Activated CD4-positive, alpha-beta T cell treated with anti-CD3 and anti-CD28 coated beads, Interleukin-2, Interleukin-6, amounts not matched to agents 100 ng/mL and 50 ng/mL, durations not matched to agents 16 hours and 8 hours (primary cell): ENCODE measurements at regions not wholly inside any gene's neighbourhood (a gene's known extent, or its start where the extent isn't known, plus 50 kb on each side); places are given as distances from the start of the nearest gene placed in this dataset.

Experiments used
- DNase-seq: peaks from one replicate; pipeline ENCODE4 v3.0.0-alpha.2; 2020

DNA sequence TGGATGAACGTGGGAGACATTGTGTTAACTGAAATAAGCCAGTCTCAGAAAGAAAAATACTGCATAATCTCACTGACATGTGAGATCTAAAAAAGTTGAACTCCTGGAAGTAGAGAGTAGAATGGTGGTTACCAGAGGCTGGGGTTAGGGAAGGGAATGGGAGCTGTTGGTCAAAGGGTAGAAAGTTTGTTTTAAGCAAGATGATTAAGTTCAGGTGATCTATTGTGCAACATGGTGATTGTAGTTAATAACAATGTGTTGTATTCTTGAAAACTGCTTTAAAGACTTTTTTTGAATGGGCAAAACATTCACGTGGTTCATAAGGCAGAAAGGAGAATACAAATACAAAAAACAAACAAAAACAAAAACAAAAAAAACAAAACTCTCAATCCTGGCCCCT is 460.4 kb upstream of the TBX3 start:
- DNase-seq = no peak

DNA sequence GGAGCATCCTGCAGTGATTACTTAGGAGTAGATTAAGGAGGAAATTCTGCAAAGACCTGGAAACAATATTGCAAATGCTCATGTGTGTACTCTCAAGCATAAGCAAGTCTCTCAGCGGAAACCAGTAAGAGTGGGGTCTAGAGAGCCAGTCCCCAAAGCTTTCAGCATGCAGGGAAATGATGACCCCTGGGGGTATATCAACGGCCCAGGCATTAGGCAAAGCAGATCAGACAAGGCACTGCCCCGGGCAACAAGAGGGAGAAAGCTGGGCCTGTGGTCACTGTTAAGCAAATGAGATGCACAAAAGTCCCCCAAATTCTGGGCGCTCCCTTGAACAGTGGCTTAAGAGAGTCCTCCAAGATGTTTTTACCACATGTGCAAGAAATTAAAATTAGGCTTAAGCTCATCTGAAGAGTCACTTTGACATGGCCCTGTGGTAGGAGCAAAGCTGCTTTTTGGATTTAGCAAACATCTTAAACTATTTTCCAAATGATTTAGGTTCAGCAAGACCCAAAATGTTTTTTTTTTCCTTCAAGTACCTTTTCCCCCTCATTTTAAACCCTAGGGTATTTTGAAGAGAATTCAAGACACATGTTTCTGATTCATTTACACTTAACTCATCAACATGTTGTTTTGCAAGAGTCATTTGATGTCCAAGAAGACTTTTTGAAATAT is 457.1 kb upstream of the TBX3 start:
- DNase-seq = no peak

- no peak for DNase-seq
Measured at GRCh38 chr12:115137812-115138521, 454.0 kb upstream of the TBX3 start.

DNA sequence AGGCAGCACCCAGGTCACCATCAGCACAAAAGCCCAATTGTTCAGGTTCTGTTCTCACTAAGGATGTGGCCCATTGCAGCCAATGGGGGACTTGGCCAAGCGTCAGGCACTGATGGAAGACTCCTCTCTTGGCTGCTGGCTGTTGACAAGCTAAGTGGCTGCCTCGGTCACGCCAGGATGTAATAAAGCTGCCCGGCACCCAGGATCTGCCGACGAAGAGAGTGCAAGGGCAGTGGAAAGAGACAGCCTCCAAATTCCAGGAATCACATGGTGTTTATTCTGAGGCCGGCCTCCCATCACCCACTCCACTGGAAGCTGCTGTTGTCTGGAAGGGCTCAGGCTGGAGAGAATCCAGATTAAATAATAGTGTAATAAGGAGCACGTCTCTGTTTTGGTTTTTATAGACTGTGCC is 451.8 kb upstream of the TBX3 start:
- DNase-seq = no peak

GRCh38 chr12:115134298-115134697 is 450.3 kb upstream of the TBX3 start:
- DNase-seq = no peak

DNA sequence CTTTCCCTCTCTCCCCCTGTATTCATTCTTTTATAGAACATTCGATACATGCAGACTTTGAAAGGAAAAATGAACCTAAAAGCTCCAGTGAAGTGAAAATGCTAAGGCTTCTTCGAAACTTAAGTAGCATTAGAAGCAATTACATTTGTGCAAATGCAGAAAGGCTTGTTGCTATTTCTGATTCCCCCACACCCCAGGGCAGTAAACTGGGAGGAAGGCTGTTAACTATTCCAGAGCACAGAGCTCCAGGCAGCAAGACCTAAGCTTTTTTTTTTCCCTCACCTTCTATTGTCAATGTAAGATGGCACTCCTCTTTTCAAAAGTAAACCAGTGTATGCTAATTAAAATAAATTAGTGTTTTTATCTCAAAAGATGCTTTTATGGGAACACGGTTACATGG is 448.9 kb upstream of the TBX3 start:
- no peak for DNase-seq

- DNase-seq = no peak
Measured at GRCh38 chr12:115132145-115132544, 448.2 kb upstream of the TBX3 start.

DNA sequence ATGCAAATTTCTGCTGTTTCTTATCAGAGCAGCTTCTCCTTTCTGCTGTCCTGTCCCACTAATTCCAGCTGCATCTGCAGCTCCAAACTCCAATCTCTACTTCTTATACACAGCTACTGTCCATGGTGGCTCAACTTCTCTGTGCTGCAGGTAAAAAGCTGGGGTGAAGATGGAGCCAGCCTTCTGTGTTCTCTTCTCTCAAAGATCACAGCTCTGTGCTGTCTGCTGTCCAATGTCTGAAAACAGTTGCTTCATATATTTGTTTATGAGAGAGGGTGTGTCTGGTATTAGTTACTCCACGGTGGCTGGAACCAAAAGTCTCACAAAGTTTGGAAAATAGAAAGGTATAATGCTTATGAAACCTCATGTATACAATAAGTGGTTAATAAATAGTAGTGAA is 445.8 kb upstream of the TBX3 start:
- DNase-seq = no peak

DNA sequence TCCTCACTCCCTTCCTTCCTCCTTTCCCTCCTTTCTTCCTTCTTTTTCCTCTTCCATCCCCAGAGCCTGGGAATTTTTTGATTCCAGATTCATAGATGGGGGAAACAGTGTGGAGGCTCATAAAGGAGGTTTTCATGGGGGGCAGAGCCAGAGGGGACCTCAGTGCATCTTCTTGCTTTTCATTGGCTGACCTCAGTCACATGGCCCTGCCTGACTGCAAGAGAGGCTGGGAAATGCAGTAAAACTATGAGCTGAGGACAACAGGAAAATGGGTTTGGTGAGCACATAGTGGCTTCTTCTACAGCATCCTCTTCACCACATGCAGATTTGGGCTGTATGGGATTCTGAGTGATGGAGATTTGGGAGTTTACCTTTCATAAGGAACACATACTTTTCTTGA is 437.1 kb upstream of the TBX3 start:
- no peak for DNase-seq

DNA sequence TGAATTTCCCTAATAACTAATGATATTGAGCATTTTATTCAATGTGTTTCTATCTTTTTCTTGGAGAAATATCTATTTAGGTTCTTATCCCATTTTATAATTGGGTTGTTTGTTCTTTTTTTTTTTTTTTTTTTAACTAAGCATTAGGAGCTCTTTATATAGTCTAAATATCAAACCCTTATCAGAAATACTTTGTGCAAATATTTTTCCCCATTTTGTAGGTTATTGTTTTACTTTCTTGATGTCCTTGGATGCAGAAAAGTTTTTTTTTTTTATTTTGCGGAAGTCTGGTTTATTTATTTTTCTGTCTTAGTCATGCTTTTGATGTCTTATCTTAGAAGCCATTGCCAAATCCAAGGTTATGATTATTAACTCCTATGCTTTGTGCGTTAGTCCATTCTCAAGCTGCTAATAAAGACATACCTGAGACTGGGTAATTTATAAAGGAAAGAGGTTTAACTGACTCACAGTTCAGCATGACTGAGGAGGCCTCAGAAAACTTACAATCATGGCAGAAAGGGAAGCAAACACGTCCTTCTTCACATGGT is 434.3 kb upstream of the TBX3 start:
- DNase-seq = no peak

GRCh38 chr12:115114140-115114539 is 430.2 kb upstream of the TBX3 start:
- DNase-seq = no peak

GRCh38 chr12:115109863-115110262 is 425.9 kb upstream of the TBX3 start:
- no peak for DNase-seq

DNA sequence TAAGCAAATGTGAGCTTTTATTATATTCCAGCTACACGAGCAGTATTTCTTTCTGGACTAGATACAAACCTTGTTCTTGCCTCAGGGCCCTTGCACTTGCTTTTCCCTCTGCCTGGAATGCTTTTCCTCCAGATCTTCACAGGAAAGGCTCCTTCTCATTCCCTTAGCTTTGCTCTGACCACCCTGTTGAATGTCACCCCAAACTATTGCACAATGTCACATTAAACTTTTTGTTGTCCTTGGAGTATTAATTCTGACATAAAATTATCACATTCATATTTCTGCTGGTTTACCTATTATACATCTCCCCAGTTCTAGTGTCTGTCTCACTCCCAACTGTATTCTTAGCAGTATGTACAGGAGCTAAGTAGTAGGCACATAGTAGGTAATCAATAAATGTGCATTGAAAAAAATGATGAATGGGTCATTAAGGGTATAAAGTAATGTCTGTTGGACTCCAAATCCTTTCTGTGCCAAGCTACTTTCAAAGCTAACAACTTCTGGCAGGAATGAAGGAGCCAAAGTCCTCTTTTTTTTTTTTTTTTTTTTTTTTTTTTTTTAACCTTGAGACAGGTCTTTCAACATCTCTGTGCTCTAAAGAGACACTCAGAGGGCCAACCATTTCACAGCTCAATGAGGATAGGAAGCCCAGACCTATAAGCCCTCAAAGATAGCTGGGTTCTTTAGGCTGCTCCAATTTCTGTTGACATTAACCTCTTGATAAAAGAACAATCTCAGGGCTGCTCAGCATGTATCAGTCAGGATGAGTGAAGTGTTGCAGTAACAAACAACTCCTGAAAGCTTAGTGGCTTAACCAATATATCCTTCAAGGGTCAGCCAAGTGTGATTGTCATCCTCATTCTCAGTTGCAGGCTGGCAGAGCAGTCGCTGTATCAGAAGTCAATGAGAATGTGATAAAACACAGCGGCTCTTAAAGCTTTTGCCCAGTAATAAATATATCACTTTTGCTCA is 424.4 kb upstream of the TBX3 start:
- DNase-seq = no peak

- DNase-seq = no peak
Measured at GRCh38 chr12:115103884-115104883, 420.2 kb upstream of the TBX3 start.

DNA sequence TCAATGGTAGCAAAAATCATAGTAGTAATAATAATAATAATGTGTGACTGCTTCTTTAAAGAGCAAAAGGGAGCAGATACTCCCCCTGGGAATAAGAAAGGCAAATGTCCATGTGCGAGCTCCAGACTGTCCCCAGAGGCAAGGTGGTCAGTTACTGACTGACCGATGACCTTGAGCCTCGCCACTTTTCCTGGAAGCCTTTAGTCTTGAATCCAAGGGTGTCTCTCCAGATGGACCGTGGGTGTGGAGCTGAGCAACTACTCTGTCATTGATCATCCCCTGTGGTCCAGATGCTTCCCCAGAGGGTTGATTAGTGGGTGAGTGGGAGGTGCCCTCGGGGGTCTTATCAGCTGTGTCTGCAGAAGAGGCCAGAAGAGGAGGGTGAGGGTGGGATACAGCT is 418.5 kb upstream of the TBX3 start:
- no peak for DNase-seq

DNA sequence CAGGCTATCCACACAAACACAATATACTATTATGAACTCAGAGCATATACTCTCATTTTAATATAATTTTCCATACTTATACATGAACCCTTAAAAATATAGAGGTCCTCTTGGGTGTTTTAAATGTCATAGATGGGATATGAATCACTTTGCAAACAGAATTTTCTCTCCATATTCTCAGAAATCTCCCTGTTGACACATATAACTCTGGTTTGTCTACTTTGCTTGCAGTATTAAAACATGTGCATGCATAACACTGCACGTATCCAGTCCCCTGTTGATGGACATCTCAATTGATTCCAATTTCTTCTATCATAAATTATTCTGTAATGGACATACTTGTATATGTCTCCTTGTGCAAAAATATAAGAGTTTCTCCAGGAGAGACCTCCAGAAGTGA is 417.5 kb upstream of the TBX3 start:
- DNase-seq = no peak

- DNase-seq = no peak
Measured at GRCh38 chr12:115097416-115097815, 413.4 kb upstream of the TBX3 start.

DNA sequence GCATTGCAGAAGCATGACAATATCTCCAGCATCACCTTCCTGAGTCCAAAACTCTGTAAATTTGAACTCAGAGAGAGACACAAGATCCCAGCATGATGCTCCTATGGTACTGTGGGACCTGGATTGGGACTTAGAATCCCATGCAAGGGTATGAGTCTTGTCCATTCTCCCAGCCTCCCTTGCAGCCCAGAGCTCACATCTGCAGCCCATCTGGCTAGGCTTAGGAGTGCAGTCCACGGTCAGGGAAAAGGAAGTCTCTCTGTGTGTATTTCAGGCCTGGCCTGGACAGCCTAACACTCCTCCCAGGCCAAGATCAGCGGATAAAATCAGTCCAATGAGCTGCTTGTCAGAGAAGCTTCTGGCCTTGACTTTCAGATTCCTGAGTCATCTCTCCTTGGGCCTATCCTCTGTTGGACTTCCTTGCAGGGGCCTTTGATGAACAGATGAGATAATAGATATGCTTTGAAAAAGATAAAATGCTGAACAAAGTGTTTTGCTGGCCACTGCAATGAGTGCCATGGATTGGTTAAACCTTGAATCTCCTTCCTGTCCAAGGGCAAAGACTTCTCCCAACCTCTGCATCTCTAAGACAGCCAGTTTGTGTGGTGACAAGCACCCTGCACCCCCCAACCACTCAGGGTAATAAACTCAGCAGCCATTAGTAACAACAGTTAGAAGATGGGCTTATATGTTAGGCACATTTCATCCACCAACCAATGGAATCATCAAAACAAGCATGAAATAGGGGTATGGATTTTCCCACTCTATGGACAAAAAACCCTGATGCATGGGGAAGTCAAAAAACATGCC is 412.8 kb upstream of the TBX3 start:
- no peak for DNase-seq

- no peak for DNase-seq
Measured at GRCh38 chr12:115095073-115095748, 411.2 kb upstream of the TBX3 start.

- no peak for DNase-seq
Measured at GRCh38 chr12:115094163-115094816, 410.3 kb upstream of the TBX3 start.
